LNCaP clone FGC (cell line): ENCODE measurements at regions not wholly inside any gene's neighbourhood (a gene's known extent, or its start where the extent isn't known, plus 50 kb on each side); places are given as distances from the start of the nearest gene placed in this dataset.
A peak's percentile ranks its signal among the peaks of the same experiment; 100 is the strongest.
"Not testable (repeated sequence)": the region's sequence is repeated elsewhere in the genome, so short reads cannot be mapped to it uniquely, and the experiment has no call there.

Source experiments
- DNase-seq: peaks from one replicate; pipeline ENCODE4 v3.0.0-alpha.2; 2011; ENCODE audit warnings: low read depth
- H3K4me3 ChIP-seq: 2 replicates; pipeline ENCODE4 v1.5.1; 2011; ENCODE audit warnings: mild to moderate bottlenecking, low read depth, low read length, control low read depth
- TF ChIP-seq, protein P1 (sequence below): IDR thresholded peaks from 2 replicates; pipeline ENCODE4 v1.5.1; 2012; ENCODE audit warnings: mild to moderate bottlenecking; ENCODE audit not compliant: control insufficient read depth, insufficient read depth; ENCODE audit errors: extremely low read depth

DNA sequence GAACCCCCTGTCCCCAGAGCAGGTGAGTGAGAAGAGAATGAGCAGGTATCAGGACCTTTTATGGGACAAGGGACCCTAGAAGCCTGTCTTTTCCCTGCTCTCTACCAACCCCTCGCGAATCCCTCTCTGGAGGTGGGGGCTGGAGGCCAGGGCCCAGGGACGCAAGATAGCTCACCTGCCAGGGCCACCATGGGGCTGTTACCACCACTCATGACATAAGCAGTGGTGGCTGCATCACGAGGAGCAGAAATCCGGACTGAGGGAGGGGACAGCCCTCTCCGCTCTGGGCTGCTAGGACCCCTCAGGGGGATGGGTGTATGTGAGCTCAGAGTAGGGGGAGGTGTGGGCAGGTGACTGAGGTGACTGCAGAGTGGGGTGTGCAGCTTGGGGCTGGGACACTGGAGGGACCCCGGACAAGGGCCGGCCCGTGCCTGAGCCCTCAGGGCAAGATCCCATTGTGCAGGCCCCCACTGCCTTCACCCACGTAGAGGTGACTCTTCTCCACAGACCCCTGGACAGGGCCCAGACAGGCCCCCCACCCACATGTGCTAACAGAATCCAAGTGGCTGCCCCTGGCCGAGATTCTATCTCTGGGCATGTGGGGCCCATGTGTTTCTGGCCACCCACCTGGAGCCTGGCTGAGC, 190.6 kb downstream of the TBC1D2B start:
- no peak for DNase-seq
- no peak overlapping the region for H3K4me3 ChIP-seq
- TF ChIP-seq, protein P1, sequence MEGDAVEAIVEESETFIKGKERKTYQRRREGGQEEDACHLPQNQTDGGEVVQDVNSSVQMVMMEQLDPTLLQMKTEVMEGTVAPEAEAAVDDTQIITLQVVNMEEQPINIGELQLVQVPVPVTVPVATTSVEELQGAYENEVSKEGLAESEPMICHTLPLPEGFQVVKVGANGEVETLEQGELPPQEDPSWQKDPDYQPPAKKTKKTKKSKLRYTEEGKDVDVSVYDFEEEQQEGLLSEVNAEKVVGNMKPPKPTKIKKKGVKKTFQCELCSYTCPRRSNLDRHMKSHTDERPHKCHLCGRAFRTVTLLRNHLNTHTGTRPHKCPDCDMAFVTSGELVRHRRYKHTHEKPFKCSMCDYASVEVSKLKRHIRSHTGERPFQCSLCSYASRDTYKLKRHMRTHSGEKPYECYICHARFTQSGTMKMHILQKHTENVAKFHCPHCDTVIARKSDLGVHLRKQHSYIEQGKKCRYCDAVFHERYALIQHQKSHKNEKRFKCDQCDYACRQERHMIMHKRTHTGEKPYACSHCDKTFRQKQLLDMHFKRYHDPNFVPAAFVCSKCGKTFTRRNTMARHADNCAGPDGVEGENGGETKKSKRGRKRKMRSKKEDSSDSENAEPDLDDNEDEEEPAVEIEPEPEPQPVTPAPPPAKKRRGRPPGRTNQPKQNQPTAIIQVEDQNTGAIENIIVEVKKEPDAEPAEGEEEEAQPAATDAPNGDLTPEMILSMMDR, result no peak

DNA sequence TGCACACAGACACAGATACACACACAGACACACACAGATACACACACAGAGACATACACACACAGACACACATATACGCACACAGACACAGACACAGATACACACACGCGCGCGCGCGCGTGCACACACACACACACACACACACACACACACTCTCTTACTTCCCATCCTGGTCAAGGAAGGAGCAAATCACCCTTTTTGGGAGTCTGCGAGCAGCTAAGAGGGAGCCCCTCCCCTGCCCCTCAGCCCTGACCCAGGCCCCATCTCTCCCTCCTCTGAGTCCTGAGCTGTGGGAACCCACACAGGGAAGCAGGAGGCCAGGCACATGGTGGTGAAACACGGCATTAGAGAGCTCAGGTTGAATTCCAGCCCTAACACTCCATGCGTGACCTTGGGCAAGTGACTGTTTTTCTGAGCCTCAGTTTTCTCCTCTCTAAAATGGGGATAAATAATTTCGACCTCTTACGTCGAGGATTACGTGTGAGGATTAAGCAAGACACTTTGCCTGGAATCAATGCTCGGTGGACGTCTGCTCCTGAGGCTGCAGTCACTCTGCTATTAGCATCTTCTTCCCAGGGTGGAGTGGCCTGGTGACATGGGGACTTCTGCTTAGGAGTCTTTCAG, 191.5 kb downstream of the TBC1D2B start:
- not testable (repeated sequence) for H3K4me3 ChIP-seq, DNase-seq

DNA sequence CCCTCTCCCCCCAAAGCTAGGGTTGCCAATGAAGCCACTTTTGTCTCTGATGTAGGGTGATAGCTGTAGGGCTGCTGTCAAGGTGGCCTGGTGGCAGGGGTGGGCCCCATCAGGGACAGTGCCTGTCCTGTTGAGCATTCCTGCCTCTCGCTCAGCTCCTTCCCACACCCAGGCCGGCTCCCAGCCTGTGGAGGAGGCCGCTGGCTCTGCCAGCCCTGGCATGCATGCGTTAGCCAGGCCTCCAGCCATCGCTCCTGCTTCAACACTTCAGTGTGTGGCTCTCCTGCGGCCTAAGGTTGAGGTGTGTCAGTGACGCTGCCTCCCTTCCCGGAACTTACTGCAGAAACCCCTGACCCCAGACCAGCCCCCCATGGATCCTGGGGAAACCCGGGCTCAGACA, 194.5 kb downstream of the TBC1D2B start:
- not testable (repeated sequence) for H3K4me3 ChIP-seq, DNase-seq

DNA sequence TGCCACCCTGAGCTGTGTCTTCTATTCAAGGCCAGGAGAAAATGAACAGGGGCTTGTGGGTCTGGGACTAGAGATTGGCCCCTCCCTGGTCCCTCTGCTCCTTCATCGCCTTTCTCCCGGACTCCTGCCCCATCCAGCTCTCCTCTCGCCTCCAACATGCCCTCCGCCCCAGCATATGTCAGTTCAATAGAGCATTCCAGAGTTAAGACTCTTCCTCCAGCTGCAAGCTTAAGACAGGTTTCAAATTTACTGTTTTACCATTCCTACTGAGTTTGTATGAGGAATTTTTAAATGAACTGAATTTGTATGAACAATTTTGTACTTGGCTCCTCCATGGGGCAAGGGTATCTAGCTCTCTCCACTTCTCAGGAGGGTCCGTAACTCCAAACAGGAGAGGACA, 195.6 kb downstream of the TBC1D2B start:
- H3K4me3 ChIP-seq, result no peak overlapping the region

DNA sequence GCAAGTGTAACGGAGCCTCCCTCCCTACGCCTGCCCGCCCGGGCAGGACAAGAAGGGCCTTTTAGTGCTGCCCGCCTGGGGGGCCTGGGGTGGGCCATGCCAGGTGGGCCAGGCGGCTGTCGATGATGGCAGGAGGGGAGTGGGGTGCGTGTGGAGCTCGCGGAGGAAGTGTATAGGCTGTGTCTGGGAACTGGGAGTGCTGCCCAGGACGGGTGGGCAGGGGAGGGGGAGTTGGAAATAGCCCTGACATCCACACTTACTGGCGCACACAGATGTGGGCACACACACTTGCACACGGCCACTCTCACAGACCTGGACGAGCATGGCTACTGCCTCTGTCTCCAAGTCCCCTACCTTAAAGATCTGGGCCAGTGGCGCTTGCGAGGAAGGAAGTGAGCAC, 196.0 kb downstream of the TBC1D2B start:
- not testable (repeated sequence) for H3K4me3 ChIP-seq, DNase-seq

More for the DNA sequence above, 195.6 kb downstream of the TBC1D2B start:
- TF ChIP-seq, protein P1, result no peak
- no peak for DNase-seq

DNA sequence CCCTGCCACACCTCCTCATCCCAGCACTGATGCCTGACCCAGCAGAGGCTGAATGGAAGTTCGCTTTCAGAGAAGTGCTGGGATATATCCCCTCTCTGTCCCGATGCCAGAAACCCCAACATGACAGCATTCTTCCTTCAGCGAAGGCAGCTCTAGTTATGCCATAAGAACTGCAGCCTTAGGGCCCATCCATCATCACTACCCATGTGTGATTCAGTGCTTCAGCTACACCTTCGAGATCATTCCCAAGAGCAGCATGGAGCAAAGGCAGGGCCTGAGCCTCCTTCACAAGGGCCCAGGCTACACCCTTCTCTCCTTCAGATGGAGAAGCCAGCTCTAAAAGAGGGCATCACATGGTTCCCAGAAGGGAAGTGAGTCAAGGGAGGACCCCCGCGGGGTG, 198.0 kb downstream of the TBC1D2B start:
- not testable (repeated sequence) for DNase-seq, H3K4me3 ChIP-seq

DNA sequence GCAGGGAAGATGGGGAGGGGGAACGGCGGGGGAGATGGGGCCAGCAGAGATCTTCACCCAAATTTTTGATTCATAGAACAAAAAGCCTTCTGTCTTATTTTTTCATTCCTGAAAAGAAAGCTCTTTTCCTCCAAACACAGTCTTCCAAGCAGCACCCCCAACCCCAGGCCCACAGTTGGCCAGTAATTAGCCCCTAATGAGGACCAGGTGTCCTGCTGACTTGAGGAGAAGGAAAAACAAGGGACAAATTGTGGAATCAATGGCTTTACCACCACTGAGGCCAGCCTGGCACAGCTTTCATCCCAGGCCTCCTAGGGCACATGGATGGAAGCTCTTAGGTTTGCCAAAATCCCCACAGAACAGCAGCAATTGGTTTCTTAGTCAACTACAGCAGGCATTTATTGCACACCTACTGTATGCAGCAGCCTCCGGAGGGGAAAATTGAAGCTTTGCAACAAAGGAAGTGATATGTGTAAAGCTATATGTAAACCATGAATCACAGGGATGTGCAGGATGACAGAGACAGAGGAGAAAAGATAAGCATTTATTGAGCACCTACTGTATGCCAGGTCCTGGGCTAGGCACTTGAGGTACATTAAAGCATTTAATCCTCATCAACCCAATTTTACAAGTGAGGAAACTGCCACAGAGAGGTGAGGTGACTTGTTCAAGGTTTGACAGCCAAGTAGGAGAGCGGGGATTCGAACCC, 199.5 kb downstream of the TBC1D2B start:
- no peak overlapping the region for H3K4me3 ChIP-seq
- TF ChIP-seq, protein P1, result no peak
- no peak for DNase-seq

DNA sequence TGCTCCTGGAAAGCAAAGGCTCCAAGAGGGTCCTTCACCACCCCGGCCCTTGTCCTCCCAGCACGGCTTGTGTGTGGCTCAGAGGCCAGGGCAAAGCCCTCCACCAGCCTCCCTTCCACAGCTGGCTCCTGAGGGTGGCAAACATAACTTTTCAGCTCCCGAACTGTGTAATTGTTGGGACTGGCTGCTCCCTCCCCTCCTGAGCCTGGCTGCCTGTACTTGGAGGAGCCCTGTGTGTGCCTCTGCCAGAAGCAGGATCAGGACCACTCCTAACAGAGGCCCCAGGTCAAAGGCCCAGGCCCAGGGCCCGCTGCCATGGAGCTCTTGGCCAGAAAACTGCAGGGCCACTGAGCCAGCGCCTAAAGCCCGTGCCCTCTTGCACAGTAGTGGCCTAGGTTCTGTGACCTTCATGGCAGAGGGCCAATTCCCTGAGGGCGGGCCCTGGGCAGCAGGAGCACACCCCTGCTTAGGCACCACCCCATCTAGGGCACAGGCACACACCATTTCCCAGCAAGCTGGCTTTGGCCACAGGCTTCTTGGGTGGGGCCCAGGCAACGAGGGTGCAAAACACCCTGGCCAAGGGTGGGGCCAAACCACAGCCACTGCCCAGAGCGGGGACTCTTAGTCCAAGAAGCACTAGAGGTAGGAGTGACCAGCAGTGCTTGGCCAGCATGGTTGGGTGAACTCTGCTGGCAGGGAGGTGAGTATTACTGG, 201.2 kb downstream of the TBC1D2B start:
- not testable (repeated sequence) for DNase-seq, H3K4me3 ChIP-seq

DNA sequence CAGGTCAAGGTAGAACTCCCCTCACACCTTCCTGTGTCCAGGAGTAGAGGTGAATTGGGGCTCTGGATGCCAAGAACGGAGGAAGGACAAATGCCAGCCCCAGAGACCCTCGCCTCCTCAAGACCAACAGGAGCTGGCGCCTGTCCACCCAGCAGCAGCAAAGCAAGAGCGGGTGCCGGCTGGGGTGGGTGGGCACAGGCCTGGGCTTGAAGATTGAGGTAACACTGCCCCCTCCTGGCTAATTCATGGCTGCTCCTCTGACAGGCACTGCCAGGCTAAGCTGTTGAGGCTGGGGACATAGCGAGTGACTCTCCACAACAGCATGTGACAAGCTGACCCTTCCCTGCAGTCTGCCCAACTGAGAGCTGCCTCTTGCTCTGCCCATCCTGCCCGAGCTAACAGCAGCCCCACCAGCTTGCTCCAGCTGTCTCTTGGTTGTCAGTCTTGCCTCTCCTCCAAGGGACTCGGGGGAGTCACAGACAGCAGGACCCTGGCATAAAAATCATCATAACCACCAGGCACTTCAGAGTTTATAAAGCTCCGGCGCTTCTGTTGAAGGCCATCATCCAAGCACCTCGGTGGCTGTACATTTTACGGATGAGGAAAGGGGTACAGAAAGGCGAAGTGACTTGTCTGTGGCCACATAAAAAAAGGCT, 202.3 kb downstream of the TBC1D2B start:
- TF ChIP-seq, protein P1, result peak; percentile 72
- DNase-seq, H3K4me3 ChIP-seq: not testable (repeated sequence)
